ENCODE measurements at regions not wholly inside any gene's neighbourhood (a gene's known extent, or its start where the extent isn't known, plus 50 kb on each side); places are given as distances from the start of the nearest gene placed in this dataset.
"Not testable (repeated sequence)": the region's sequence is repeated elsewhere in the genome, so short reads cannot be mapped to it uniquely, and the experiment has no call there.

DNA sequence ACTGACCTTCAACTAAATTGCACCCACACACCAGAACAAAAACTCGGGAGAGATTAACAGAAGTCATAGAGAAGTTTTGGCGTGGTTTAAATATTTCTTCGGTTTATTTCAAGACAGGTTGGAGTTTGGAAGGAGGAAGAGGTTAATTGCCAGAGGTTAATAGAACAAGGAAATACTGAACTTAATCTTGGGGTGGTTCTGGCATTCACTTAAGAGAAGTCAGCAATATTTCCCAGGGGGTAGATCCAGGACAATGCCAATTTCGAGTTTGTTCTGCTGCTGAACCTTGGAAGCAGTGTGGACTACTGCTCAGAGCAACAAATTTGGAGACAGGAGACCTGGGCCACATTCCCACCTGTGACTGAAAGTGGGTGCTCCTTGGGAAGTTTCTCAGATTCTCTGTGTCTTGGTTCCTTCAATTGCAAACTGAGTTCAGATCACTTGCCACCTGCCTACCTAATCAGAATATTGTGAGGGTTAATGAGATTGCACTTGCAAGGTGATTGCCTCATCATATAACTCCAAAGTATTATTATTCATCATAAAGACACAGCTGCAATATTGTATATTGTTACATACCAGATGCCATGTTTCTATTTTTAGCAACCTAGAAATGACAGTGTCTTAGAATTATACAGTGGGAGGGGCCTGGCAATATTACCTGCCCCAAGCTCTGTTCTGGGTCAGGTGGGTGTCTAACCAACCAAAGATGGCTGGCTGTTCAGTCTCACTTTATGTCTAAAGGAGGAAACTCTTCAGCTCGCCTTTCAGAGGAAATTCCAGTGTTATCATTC is 217.4 kb downstream of the CDCA7 start:
- WGBS, 4 donors = 44 to 59% (median 50%) methylated on average over 5 of the region's 5 CpGs
- no peaks in the 10 kb centered on the region for H3K9me3 ChIP-seq
- TF ChIP-seq, protein P1, sequence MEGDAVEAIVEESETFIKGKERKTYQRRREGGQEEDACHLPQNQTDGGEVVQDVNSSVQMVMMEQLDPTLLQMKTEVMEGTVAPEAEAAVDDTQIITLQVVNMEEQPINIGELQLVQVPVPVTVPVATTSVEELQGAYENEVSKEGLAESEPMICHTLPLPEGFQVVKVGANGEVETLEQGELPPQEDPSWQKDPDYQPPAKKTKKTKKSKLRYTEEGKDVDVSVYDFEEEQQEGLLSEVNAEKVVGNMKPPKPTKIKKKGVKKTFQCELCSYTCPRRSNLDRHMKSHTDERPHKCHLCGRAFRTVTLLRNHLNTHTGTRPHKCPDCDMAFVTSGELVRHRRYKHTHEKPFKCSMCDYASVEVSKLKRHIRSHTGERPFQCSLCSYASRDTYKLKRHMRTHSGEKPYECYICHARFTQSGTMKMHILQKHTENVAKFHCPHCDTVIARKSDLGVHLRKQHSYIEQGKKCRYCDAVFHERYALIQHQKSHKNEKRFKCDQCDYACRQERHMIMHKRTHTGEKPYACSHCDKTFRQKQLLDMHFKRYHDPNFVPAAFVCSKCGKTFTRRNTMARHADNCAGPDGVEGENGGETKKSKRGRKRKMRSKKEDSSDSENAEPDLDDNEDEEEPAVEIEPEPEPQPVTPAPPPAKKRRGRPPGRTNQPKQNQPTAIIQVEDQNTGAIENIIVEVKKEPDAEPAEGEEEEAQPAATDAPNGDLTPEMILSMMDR (IDR thresholded peaks at IDR 0.05) = no peak
- TF ChIP-seq POLR2A (IDR thresholded peaks at IDR 0.05) = no peak
- H3K27me3 ChIP-seq = peaks cover 0 to 6% (median 0%) of the 10 kb centered on the region in 9 donors
- no peaks in the 10 kb centered on the region for H3K36me3 ChIP-seq
- H3K27ac ChIP-seq = no peak overlapping the region
- ATAC-seq (no peak), DNase-seq (no peak)
- no peak overlapping the region for H3K4me3 ChIP-seq
- intact Hi-C loops (cut with DNase I) = loop anchor here in 5 of 10 donors (5.0 to 10.0 kb wide), 5 partner anchors 180 to 773 kb away; partner anchors contain the start of gene SP9 (in 1 of the 5)
- peaks cover 0 to 10% (median 0%) of the 10 kb centered on the region in 12 donors for H3K4me1 ChIP-seq

DNA sequence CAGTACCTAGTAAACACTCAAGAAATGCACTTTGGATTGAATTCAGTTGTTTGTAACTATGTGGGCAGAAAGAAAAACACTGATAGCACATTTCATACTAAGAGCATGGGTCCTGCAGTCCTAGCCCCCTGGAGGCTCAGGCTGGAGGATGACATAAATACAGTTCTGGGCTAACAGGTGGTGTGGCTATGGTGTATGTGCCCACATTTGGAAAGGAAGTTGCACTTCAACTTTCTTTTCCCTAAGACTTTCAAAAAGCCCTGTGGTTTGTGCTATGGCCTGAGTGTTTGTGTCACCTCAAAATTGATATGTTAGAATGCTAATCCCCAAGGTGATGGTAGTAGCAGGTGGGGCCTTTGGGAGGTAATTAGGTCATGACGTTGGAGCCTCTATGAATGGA is 218.2 kb downstream of the CDCA7 start:
- ATAC-seq (no peak), DNase-seq (no peak)
- Histone ChIP-seq H3K4me1 (peaks cover 0 to 10% (median 0%) of the 10 kb centered on the region in 12 donors), H3K27ac (no peak overlapping the region), H3K4me3 (no peak overlapping the region), H3K27me3 (peaks cover 0 to 6% (median 0%) of the 10 kb centered on the region in 9 donors), H3K36me3 (no peaks in the 10 kb centered on the region), H3K9me3 (no peaks in the 10 kb centered on the region)
- 75 to 91% (median 87%) methylated on average over 1 of the region's 1 CpG for WGBS, 4 donors
- intact Hi-C loops (cut with DNase I) = loop anchor here in 5 of 10 donors (5.0 to 10.0 kb wide), 5 partner anchors 179 to 772 kb away; partner anchors contain the start of gene SP9 (in 1 of the 5)
- TF ChIP-seq, protein P1 (IDR thresholded peaks at IDR 0.05) = no peak
- no peak for TF ChIP-seq POLR2A (IDR thresholded peaks at IDR 0.05)

DNA sequence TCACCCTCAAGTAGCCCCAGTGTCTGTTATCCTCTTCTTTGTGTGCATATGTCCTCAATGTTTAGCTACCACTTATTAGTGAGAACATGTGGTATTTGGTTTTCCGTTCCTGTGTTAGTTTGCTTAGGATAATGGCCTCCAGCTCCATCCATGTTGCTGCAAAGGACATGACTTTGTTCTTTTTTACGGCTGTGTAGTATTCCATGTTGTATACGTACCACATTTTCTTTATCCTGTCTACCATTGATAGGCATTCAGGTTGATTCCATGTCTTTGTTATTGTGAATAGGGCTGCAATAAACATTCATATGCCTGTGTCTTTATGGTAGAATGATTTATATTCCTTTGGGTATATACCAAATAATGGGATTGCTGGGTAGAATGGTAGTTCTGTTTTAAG is 219.1 kb downstream of the CDCA7 start:
- H3K36me3 ChIP-seq, H3K9me3 ChIP-seq, DNase-seq, H3K27ac ChIP-seq, H3K27me3 ChIP-seq, H3K4me1 ChIP-seq, H3K4me3 ChIP-seq, ATAC-seq: not testable (repeated sequence)
- WGBS, 4 donors = 79 to 97% (median 95%) methylated on average over 3 of the region's 3 CpGs
- intact Hi-C loops (cut with DNase I) = loop anchor here in 5 of 10 donors (5.0 to 10.0 kb wide), 5 partner anchors 179 to 771 kb away; partner anchors contain the start of gene SP9 (in 1 of the 5)

DNA sequence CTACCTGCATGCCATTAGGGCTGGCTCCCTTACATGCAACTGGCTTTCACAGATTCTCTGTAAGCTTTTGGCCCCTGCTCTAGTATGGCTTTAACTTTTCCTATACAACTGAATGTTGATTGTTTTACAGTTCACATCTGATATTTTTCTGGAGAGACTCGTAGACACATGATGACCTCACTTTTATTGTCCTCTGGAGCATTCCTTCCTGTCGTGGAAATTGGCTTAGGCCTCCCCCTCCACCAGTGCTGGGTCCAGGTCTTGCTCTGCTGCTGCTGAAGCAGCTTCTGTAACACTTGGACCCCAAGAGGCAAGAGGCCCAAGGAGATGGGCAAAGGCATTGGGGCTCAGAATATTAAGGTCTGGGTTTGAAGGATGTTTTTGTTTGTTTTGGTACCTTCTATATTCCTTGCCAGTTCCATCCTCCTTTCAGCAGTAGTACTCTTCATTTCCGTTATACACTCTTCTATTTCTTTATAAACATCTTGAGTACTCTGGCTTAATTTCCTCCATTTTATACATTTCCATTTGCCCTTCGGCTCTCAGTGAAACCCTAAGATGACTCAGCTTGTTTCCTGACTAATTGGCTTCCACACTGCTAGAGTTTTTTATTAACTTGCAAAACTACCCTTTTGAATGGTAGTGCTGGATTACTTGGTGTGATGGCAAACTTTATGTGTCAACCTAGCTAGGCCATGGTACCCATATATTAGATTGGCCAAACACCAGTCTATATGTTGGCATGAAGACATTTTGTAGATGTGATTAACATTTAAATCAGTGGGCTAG is 219.8 kb downstream of the CDCA7 start:
- WGBS, 4 donors = 59 to 73% (median 66%) methylated on average over 4 of the region's 4 CpGs
- H3K27ac ChIP-seq = no peak overlapping the region
- ATAC-seq (no peak), DNase-seq (no peak)
- TF ChIP-seq, protein P1 (IDR thresholded peaks at IDR 0.05) = no peak
- no peaks in the 10 kb centered on the region for H3K36me3 ChIP-seq
- H3K27me3 ChIP-seq = peaks cover 0 to 6% (median 0%) of the 10 kb centered on the region in 9 donors
- H3K9me3 ChIP-seq = no peaks in the 10 kb centered on the region
- H3K4me1 ChIP-seq = peaks cover 0 to 10% (median 0%) of the 10 kb centered on the region in 12 donors
- intact Hi-C loops (cut with DNase I) = loop anchor here in 5 of 10 donors (5.0 to 10.0 kb wide), 5 partner anchors 178 to 770 kb away; partner anchors contain the start of gene SP9 (in 1 of the 5)
- H3K4me3 ChIP-seq = no peak overlapping the region
